IMR-90 (cell line): ENCODE measurements at regions not wholly inside any gene's neighbourhood (a gene's known extent, or its start where the extent isn't known, plus 50 kb on each side); places are given as distances from the start of the nearest gene placed in this dataset.

Experiments
- ATAC-seq: fragments of 200-7000 bp; cut with Tn5 transposase; 2 replicates; pipeline ENCODE4 v1.9.1; 2020; ENCODE audit warnings: low read depth, mild to moderate bottlenecking, moderate library complexity
- BruUV-seq: library from RNA; stranded (reverse); fragments of 400-500 nt; replicated peaks from 2 replicates; lab custom pipeline; 2021; lab: Mats Ljungman, UMichigan
- CTCF ChIA-PET: fragments of 300-600 bp; formaldehyde crosslinking; extraction: SDS; loops from one replicate; lab custom pipeline; 2021; ENCODE audit warnings: antibody characterized with exemption; lab: Yijun Ruan, JAX
- POLR2A ChIA-PET: fragments of 300-600 bp; sonication (Branson Sonifier 250); formaldehyde crosslinking; loops from one replicate; lab custom pipeline; 2022; ENCODE audit warnings: antibody characterized with exemption; ENCODE audit not compliant: unreplicated experiment; lab: Charles Lee
- DNase-seq: peaks from one replicate; pipeline ENCODE4 v3.0.0; 2013
- H2AFZ ChIP-seq: replicated peaks from 2 replicates; pipeline ENCODE3; 2013; ENCODE audit warnings: low read length, mild to moderate bottlenecking; ENCODE audit not compliant: poor library complexity
- H2AK5ac ChIP-seq: 2 replicates; pipeline ENCODE4 v1.6.1; 2013; ENCODE audit warnings: low read depth, low read length, inconsistent platforms
- H2AK9ac ChIP-seq: replicated peaks from 2 replicates; pipeline ENCODE3; 2013; ENCODE audit warnings: mild to moderate bottlenecking, low read depth, low read length, moderate library complexity; ENCODE audit not compliant: poor library complexity
- H2BK120ac ChIP-seq: 2 replicates; pipeline ENCODE4 v1.6.1; 2013; ENCODE audit warnings: low read depth, low read length, inconsistent platforms
- H2BK15ac ChIP-seq: 3 replicates; pipeline ENCODE4 v1.6.1; 2013; ENCODE audit warnings: low read depth, low read length, inconsistent platforms
- H2BK20ac ChIP-seq: 2 replicates; pipeline ENCODE4 v1.6.1; 2013; ENCODE audit warnings: low read depth, mild to moderate bottlenecking, inconsistent platforms, low read length, moderate library complexity
- H2BK5ac ChIP-seq: 2 replicates; pipeline ENCODE4 v1.6.1; 2013; ENCODE audit warnings: mild to moderate bottlenecking, low read depth, low read length, inconsistent platforms; ENCODE audit not compliant: poor library complexity, severe bottlenecking
- H3K14ac ChIP-seq: replicated peaks from 2 replicates; pipeline ENCODE4 v1.6.1; 2013; ENCODE audit warnings: low read depth, low read length, inconsistent platforms
- H3K18ac ChIP-seq: 2 replicates; pipeline ENCODE4 v1.6.1; 2013; ENCODE audit warnings: low read depth, low read length, control low read depth
- H3K23ac ChIP-seq: 2 replicates; pipeline ENCODE4 v1.6.1; 2013; ENCODE audit warnings: low read depth, low read length, inconsistent platforms
- H3K27ac ChIP-seq: 2 replicates; pipeline ENCODE4 v1.5.1; 2013; ENCODE audit warnings: mild to moderate bottlenecking, control low read depth, low read length; ENCODE audit not compliant: insufficient read depth
- H3K27me3 ChIP-seq: 2 replicates; pipeline ENCODE4 v1.6.1; 2013; ENCODE audit warnings: low read length; ENCODE audit not compliant: control insufficient read depth, insufficient read depth
- H3K36me3 ChIP-seq: 2 replicates; pipeline ENCODE4 v1.6.1; 2013; ENCODE audit warnings: low read length, mixed read lengths; ENCODE audit not compliant: control insufficient read depth, insufficient read depth
- H3K4ac ChIP-seq: 2 replicates; pipeline ENCODE4 v1.6.1; 2013; ENCODE audit warnings: low read depth, low read length, inconsistent platforms
- H3K4me1 ChIP-seq: 2 replicates; pipeline ENCODE4 v1.6.1; 2013; ENCODE audit warnings: low read length, mixed read lengths; ENCODE audit not compliant: control insufficient read depth, insufficient read depth
- H3K4me2 ChIP-seq: 2 replicates; pipeline ENCODE4 v1.6.1; 2013; ENCODE audit warnings: low read depth, mild to moderate bottlenecking, control low read depth, low read length, moderate library complexity
- H3K4me3 ChIP-seq: 2 replicates; pipeline ENCODE4 v1.5.1; 2013; ENCODE audit warnings: low read depth, mild to moderate bottlenecking, control low read depth, low read length, moderate library complexity; ENCODE audit not compliant: insufficient read depth
- H3K56ac ChIP-seq: 2 replicates; pipeline ENCODE4 v1.6.1; 2013; ENCODE audit warnings: low read length, inconsistent platforms; ENCODE audit not compliant: insufficient read depth; ENCODE audit errors: extremely low read depth
- H3K79me1 ChIP-seq, 2 experiments: 2 replicates each; pipeline ENCODE4 v1.6.1; 2013; ENCODE audit warnings: low read length in 2 of 2, inconsistent platforms in 1 of 2, low read depth in 1 of 2
- H3K9ac ChIP-seq: 2 replicates; pipeline ENCODE4 v1.6.1; 2013; ENCODE audit warnings: low read depth, low read length, control low read depth
- H3K9me1 ChIP-seq: 2 replicates; pipeline ENCODE4 v1.6.1; 2013; ENCODE audit warnings: low read length, inconsistent platforms; ENCODE audit not compliant: insufficient read depth
- H3K9me3 ChIP-seq: 2 replicates; pipeline ENCODE4 v1.6.1; 2013; ENCODE audit warnings: low read length; ENCODE audit not compliant: control insufficient read depth, insufficient read depth
- H4K20me1 ChIP-seq: 2 replicates; pipeline ENCODE4 v1.6.1; 2013; ENCODE audit warnings: low read length, inconsistent platforms; ENCODE audit not compliant: insufficient read depth
- H4K5ac ChIP-seq: 2 replicates; pipeline ENCODE4 v1.6.1; 2013; ENCODE audit warnings: mild to moderate bottlenecking, low read depth, low read length, control low read depth
- H4K8ac ChIP-seq, 2 experiments: 2 replicates each; pipeline ENCODE4 v1.6.1; 2013; ENCODE audit warnings: low read depth in 2 of 2, low read length in 2 of 2, control low read depth in 1 of 2, inconsistent platforms in 1 of 2
- H4K91ac ChIP-seq: 2 replicates; pipeline ENCODE4 v1.6.1; 2013; ENCODE audit warnings: low read depth, low read length, inconsistent platforms; ENCODE audit not compliant: insufficient read depth
- BHLHE40 ChIP-seq: fragments of 150-350 bp; IDR thresholded peaks from 2 replicates; pipeline ENCODE4 v1.6.1; 2016; ENCODE audit warnings: mild to moderate bottlenecking, low read depth, low read length
- CEBPB ChIP-seq: IDR thresholded peaks from 2 replicates; pipeline ENCODE4 v1.6.1; 2012; ENCODE audit warnings: low read depth, low read length, improper control_type of control experiment
- CHD1 ChIP-seq: IDR thresholded peaks from 2 replicates; pipeline ENCODE4 v1.6.1; 2012; ENCODE audit warnings: low read depth, low read length, improper control_type of control experiment
- CTCF ChIP-seq: conservative IDR thresholded peaks from 2 replicates; pipeline ENCODE4 v1.5.1; 2012; ENCODE audit warnings: mild to moderate bottlenecking, low read depth, low read length, improper control_type of control experiment
- ELK1 ChIP-seq: fragments of 150-350 bp; IDR thresholded peaks from 2 replicates; pipeline ENCODE4 v1.6.1; 2016; ENCODE audit warnings: low read depth, mild to moderate bottlenecking, low read length, moderate library complexity, borderline replicate concordance
- FOS ChIP-seq: fragments of 150-350 bp; IDR thresholded peaks from 2 replicates; pipeline ENCODE4 v1.6.1; 2016; ENCODE audit warnings: low read depth, low read length
- MAFK ChIP-seq: IDR thresholded peaks from 2 replicates; pipeline ENCODE4 v1.6.1; 2012; ENCODE audit warnings: low read depth, low read length, improper control_type of control experiment
- MAZ ChIP-seq: IDR thresholded peaks from 2 replicates; pipeline ENCODE4 v1.6.1; 2012; ENCODE audit warnings: low read depth, mild to moderate bottlenecking, low read length, improper control_type of control experiment, moderate library complexity, borderline replicate concordance
- MXI1 ChIP-seq: IDR thresholded peaks from 2 replicates; pipeline ENCODE4 v1.6.1; 2012; ENCODE audit warnings: low read depth, mild to moderate bottlenecking, low read length, moderate library complexity, borderline replicate concordance
- NFE2L2 ChIP-seq: fragments of 150-350 bp; IDR thresholded peaks from 2 replicates; pipeline ENCODE4 v1.6.1; 2016; ENCODE audit warnings: low read depth, mild to moderate bottlenecking, low read length
- POLR2A ChIP-seq: IDR thresholded peaks from 2 replicates; pipeline ENCODE4 v1.6.1; 2012; ENCODE audit warnings: mild to moderate bottlenecking, low read depth, low read length
- RAD21 ChIP-seq: IDR thresholded peaks from 2 replicates; pipeline ENCODE4 v1.6.1; 2012; ENCODE audit warnings: low read length, improper control_type of control experiment
- RCOR1 ChIP-seq: IDR thresholded peaks from 2 replicates; pipeline ENCODE4 v1.6.1; 2012; ENCODE audit warnings: mild to moderate bottlenecking, low read length, improper control_type of control experiment; ENCODE audit not compliant: insufficient replicate concordance
- RFX5 ChIP-seq: IDR thresholded peaks from 2 replicates; pipeline ENCODE4 v1.8.0; 2012; ENCODE audit warnings: low read depth, mild to moderate bottlenecking, low read length, moderate library complexity
- SMC3 ChIP-seq: fragments of 150-350 bp; IDR thresholded peaks from 2 replicates; pipeline ENCODE4 v1.6.1; 2016; ENCODE audit warnings: low read depth, mild to moderate bottlenecking, antibody characterized with exemption, low read length, moderate library complexity
- USF2 ChIP-seq: fragments of 150-350 bp; IDR thresholded peaks from 2 replicates; pipeline ENCODE4 v1.6.1; 2017; ENCODE audit warnings: mild to moderate bottlenecking, antibody characterized with exemption, low read length, low read depth
- WGBS, 2 experiments: methylation state at CpG; one replicate each; pipeline versions ENCODE4 v1.1.5 to v1.1.7; 2013; ENCODE audit warnings: missing lambda C conversion rate in 2 of 2; ENCODE audit not compliant: insufficient read length in 1 of 2; ENCODE audit errors: extremely low coverage in 2 of 2; 5-methylcytosine and 5-hydroxymethylcytosine counted together
- dilution Hi-C: fragments of 300-500 bp; cut with HindIII; formaldehyde crosslinking; loops from one replicate; pipeline ENCODE4 v1.14.3; 2018; ENCODE audit warnings: low sequenced_read_pairs; ENCODE audit not compliant: unreplicated experiment
- in situ Hi-C: fragments of 300-500 bp; cut with MboI; formaldehyde crosslinking; loops from 3 replicates; pipeline ENCODE4 v1.14.3; 2019; ENCODE audit warnings: low sequenced_read_pairs, inconsistent platforms, mixed read lengths
- intact Hi-C: fragments of 100-400 bp; cut with micrococcal nuclease; formaldehyde crosslinking; loops from 2 replicates; pipeline ENCODE4 v1.10.0; 2022

- H3K4me1 ChIP-seq: no peaks in the 10 kb centered on the region
- no peaks in the 10 kb centered on the region for H3K27me3 ChIP-seq
- H3K18ac ChIP-seq: no peak overlapping the region
- dilution Hi-C loops (no loop called here), in situ Hi-C loops (no loop called here), intact Hi-C loops (no loop called here)
- no peak overlapping the region for H3K4ac ChIP-seq
- no peak overlapping the region for H3K56ac ChIP-seq
- no peaks in the 10 kb centered on the region for H3K79me1 ChIP-seq
- H2BK15ac ChIP-seq: no peak overlapping the region
- no peak overlapping the region for H3K23ac ChIP-seq
- no peak overlapping the region for H3K4me2 ChIP-seq
- no CpG with 5 or more reads among the region's 8 CpGs for WGBS, 2 experiments
- POLR2A ChIA-PET: no interaction called here
- no peak overlapping the region for H4K5ac ChIP-seq
- TF ChIP-seq RFX5 (no peak), MAFK (no peak), MXI1 (no peak), USF2 (no peak), SMC3 (no peak), BHLHE40 (no peak), RAD21 (no peak), CHD1 (no peak), MAZ (no peak), POLR2A (no peak), CEBPB (no peak), CTCF (no peak), FOS (no peak), RCOR1 (no peak), ELK1 (no peak), NFE2L2 (no peak)
- H3K14ac ChIP-seq: no peak overlapping the region
- H3K27ac ChIP-seq: no peak overlapping the region
- CTCF ChIA-PET: no interaction called here
- no peak for ATAC-seq
- no peak for DNase-seq
- no peak overlapping the region for H2AFZ ChIP-seq
- no peak overlapping the region for H2AK5ac ChIP-seq
- no peak overlapping the region for H2AK9ac ChIP-seq
- no peak overlapping the region for H3K4me3 ChIP-seq
- H3K9me1 ChIP-seq: no peaks in the 10 kb centered on the region
- H3K9me3 ChIP-seq: peaks cover 7% of the 10 kb centered on the region; the same call in 1 of the 2 replicates
- H3K36me3 ChIP-seq: no peaks in the 10 kb centered on the region
- H2BK120ac ChIP-seq: no peak overlapping the region
- H4K91ac ChIP-seq: no peak overlapping the region
- BruUV-seq: no TSS peak
- H3K9ac ChIP-seq: no peak overlapping the region
- H2BK5ac ChIP-seq: no peak overlapping the region
- no peaks in the 10 kb centered on the region for H4K20me1 ChIP-seq
- no peak overlapping the region for H4K8ac ChIP-seq
- H2BK20ac ChIP-seq: no peak overlapping the region
Observed at GRCh38 chr16:17984810-17985209, 351.7 kb downstream of the NPIPA8 start.
